ENCODE measurements at regions not wholly inside any gene's neighbourhood (a gene's known extent, or its start where the extent isn't known, plus 50 kb on each side); places are given as distances from the start of the nearest gene placed in this dataset.

- TF ChIP-seq CTCF (IDR thresholded peaks at IDR 0.05; ENCODE audit: insufficient read depth, low read depth, low read length) (no peak), EZH2 (IDR thresholded peaks at IDR 0.05; ENCODE audit: insufficient read depth, low read length) (no peak)
Observed at GRCh38 chr11:86873573-86874083, 73.3 kb downstream of the PRSS23 start.
